GM12874 (cell line): ENCODE measurements at regions not wholly inside any gene's neighbourhood (a gene's known extent, or its start where the extent isn't known, plus 50 kb on each side); places are given as distances from the start of the nearest gene placed in this dataset.

Experiments
- CTCF ChIP-seq: IDR thresholded peaks from 2 replicates; pipeline ENCODE4 v1.5.1; 2011; ENCODE audit warnings: low read depth, mild to moderate bottlenecking, control low read depth, low read length, moderate library complexity; ENCODE audit not compliant: insufficient read depth

GRCh38 chr14:84546236-84546635 lies 983.7 kb upstream of the FLRT2 start:
- TF ChIP-seq CTCF = no peak

- no peak for TF ChIP-seq CTCF
Observed at GRCh38 chr14:84554136-84554535, 975.8 kb upstream of the FLRT2 start.

- TF ChIP-seq CTCF = no peak
Observed at GRCh38 chr14:84555493-84555892, 974.5 kb upstream of the FLRT2 start.

GRCh38 chr14:84566109-84566508 lies 963.8 kb upstream of the FLRT2 start:
- TF ChIP-seq CTCF = no peak

- no peak for TF ChIP-seq CTCF
Observed at GRCh38 chr14:84575681-84576080, 954.3 kb upstream of the FLRT2 start.

GRCh38 chr14:84579292-84579691 lies 950.7 kb upstream of the FLRT2 start:
- no peak for TF ChIP-seq CTCF

GRCh38 chr14:84581041-84581440 lies 948.9 kb upstream of the FLRT2 start:
- no peak for TF ChIP-seq CTCF

- no peak for TF ChIP-seq CTCF
Observed at GRCh38 chr14:84584511-84584910, 945.4 kb upstream of the FLRT2 start.
